Neural cell (in vitro differentiated cells): ENCODE measurements at regions not wholly inside any gene's neighbourhood (a gene's known extent, or its start where the extent isn't known, plus 50 kb on each side); places are given as distances from the start of the nearest gene placed in this dataset.

Source experiments
- H2AFZ ChIP-seq: fragments of 200-600, 300-800 bp; sonication (generic), shearing (Covaris generic); 2 replicates; pipeline ENCODE4 v1.6.0; 2014; ENCODE audit warnings: low read depth, mild to moderate bottlenecking, antibody characterized with exemption, low read length, moderate library complexity
- H3F3A ChIP-seq: fragments of 200-600 bp; shearing (Covaris generic); 2 replicates; pipeline ENCODE4 v1.6.1; 2016; ENCODE audit warnings: mild to moderate bottlenecking, moderate library complexity, mixed read lengths, antibody characterized with exemption, low read length; ENCODE audit not compliant: insufficient read depth, poor library complexity, severe bottlenecking
- H3K27ac ChIP-seq: fragments of 200-600, 300-800 bp; sonication (generic), shearing (Covaris generic); 2 replicates; pipeline ENCODE4 v1.5.1; 2014; ENCODE audit warnings: mild to moderate bottlenecking, low read length, moderate library complexity
- H3K27me3 ChIP-seq: fragments of 300-800, 200-600 bp; sonication (generic), shearing (Covaris generic); 2 replicates; pipeline ENCODE4 v1.6.0; 2014; ENCODE audit warnings: mild to moderate bottlenecking, low read depth, low read length, moderate library complexity; ENCODE audit not compliant: insufficient read depth
- H3K36me3 ChIP-seq: fragments of 300-800, 200-600 bp; sonication (generic), shearing (Covaris generic); 2 replicates; pipeline ENCODE4 v1.5.1; 2014; ENCODE audit warnings: mild to moderate bottlenecking, antibody characterized with exemption, low read length, moderate library complexity; ENCODE audit not compliant: insufficient read depth
- H3K4me2 ChIP-seq: fragments of 300-800, 200-600 bp; sonication (generic), shearing (Covaris generic); 2 replicates; pipeline ENCODE4 v1.6.0; 2014; ENCODE audit warnings: mild to moderate bottlenecking, low read length
- H3K4me3 ChIP-seq: fragments of 300-800, 200-600 bp; sonication (generic), shearing (Covaris generic); 2 replicates; pipeline ENCODE4 v1.5.1; 2014; ENCODE audit warnings: mild to moderate bottlenecking, low read length, moderate library complexity
- H3K79me2 ChIP-seq: fragments of 200-600 bp; shearing (Covaris generic); replicated peaks from 2 replicates; pipeline ENCODE4 v1.6.0; 2014; ENCODE audit warnings: mild to moderate bottlenecking, low read length, moderate library complexity; ENCODE audit not compliant: insufficient read depth
- H3K9ac ChIP-seq: fragments of 300-800, 200-600 bp; sonication (generic), shearing (Covaris generic); 2 replicates; pipeline ENCODE4 v1.6.1; 2016; ENCODE audit warnings: mild to moderate bottlenecking, low read length, mixed read lengths
- H3K9me2 ChIP-seq: fragments of 200-600 bp; shearing (Covaris generic); 2 replicates; pipeline ENCODE4 v1.6.1; 2016; ENCODE audit warnings: mild to moderate bottlenecking, low read length, mixed read lengths; ENCODE audit not compliant: insufficient read depth
- H3K9me3 ChIP-seq: fragments of 200-600, 300-800 bp; sonication (generic), shearing (Covaris generic); 2 replicates; pipeline ENCODE4 v1.6.1; 2016; ENCODE audit warnings: mild to moderate bottlenecking, mixed run types, low read length, moderate library complexity, mixed read lengths
- H4K20me1 ChIP-seq: fragments of 200-600 bp; shearing (Covaris generic); 2 replicates; pipeline ENCODE4 v1.6.1; 2016; ENCODE audit warnings: mild to moderate bottlenecking, mixed run types; ENCODE audit not compliant: insufficient read depth
- CTCF ChIP-seq: fragments of 450-650 bp; IDR thresholded peaks from 2 replicates; pipeline ENCODE4 v1.5.1; 2014; ENCODE audit warnings: antibody characterized with exemption, mild to moderate bottlenecking, moderate library complexity; ENCODE audit not compliant: poor library complexity, severe bottlenecking
- EP300 ChIP-seq: fragments of 450-650 bp; conservative IDR thresholded peaks from 2 replicates; pipeline ENCODE4 v1.6.1; 2014; ENCODE audit warnings: antibody characterized with exemption, mild to moderate bottlenecking, moderate library complexity; ENCODE audit not compliant: poor library complexity, severe bottlenecking
- EZH2 ChIP-seq: fragments of 200-600, 300-800 bp; shearing (Covaris generic), sonication (generic); IDR thresholded peaks from 2 replicates; pipeline ENCODE4 v1.6.1; 2014; ENCODE audit warnings: antibody characterized with exemption, low read length, borderline replicate concordance, mild to moderate bottlenecking; ENCODE audit not compliant: insufficient read depth, poor library complexity, severe bottlenecking
- MXI1 ChIP-seq: fragments of 450-650 bp; conservative IDR thresholded peaks from 2 replicates; pipeline ENCODE4 v1.6.1; 2014; ENCODE audit warnings: antibody characterized with exemption, mild to moderate bottlenecking; ENCODE audit not compliant: poor library complexity, severe bottlenecking
- POLR2AphosphoS5 ChIP-seq: IDR thresholded peaks from 2 replicates; pipeline ENCODE4 v1.6.1; 2012
- RAD21 ChIP-seq: fragments of 450-650 bp; conservative IDR thresholded peaks from 2 replicates; pipeline ENCODE4 v1.6.1; 2014; ENCODE audit warnings: antibody characterized with exemption, mild to moderate bottlenecking, moderate library complexity
- REST ChIP-seq: IDR thresholded peaks from 2 replicates; pipeline ENCODE4 v1.6.1; 2012; ENCODE audit warnings: borderline replicate concordance
- SMC3 ChIP-seq: fragments of 450-650 bp; conservative IDR thresholded peaks from 2 replicates; pipeline ENCODE4 v1.6.1; 2014; ENCODE audit warnings: antibody characterized with exemption, mild to moderate bottlenecking, moderate library complexity; ENCODE audit not compliant: poor library complexity
- TAF1 ChIP-seq: IDR thresholded peaks from 2 replicates; pipeline ENCODE4 v1.6.1; 2012; ENCODE audit warnings: low read depth

GRCh38 chr10:106504536-106504935 is 660.0 kb downstream of the SORCS1 start:
- no peaks in the 10 kb centered on the region for H3K79me2 ChIP-seq
- H3K9me3 ChIP-seq: no peaks in the 10 kb centered on the region
- no peak overlapping the region for H3K4me2 ChIP-seq
- H3F3A ChIP-seq: no peaks in the 10 kb centered on the region
- H3K27ac ChIP-seq: no peak overlapping the region
- no peaks in the 10 kb centered on the region for H4K20me1 ChIP-seq
- no peaks in the 10 kb centered on the region for H3K9me2 ChIP-seq
- H3K36me3 ChIP-seq: no peaks in the 10 kb centered on the region
- no peak overlapping the region for H3K4me3 ChIP-seq
- TF ChIP-seq MXI1 (no peak), TAF1 (no peak), EP300 (no peak)
- H2AFZ ChIP-seq: no peak overlapping the region
- H3K27me3 ChIP-seq: no peaks in the 10 kb centered on the region
- H3K9ac ChIP-seq: no peak overlapping the region

- Histone ChIP-seq H3K9ac (no peak overlapping the region), H3K4me2 (no peak overlapping the region), H3K9me2 (no peaks in the 10 kb centered on the region), H3K27me3 (no peaks in the 10 kb centered on the region), H4K20me1 (no peaks in the 10 kb centered on the region), H2AFZ (no peak overlapping the region), H3K27ac (no peak overlapping the region), H3K4me3 (no peak overlapping the region), H3K36me3 (no peaks in the 10 kb centered on the region), H3K79me2 (no peaks in the 10 kb centered on the region), H3K9me3 (no peaks in the 10 kb centered on the region), H3F3A (no peaks in the 10 kb centered on the region)
- TF ChIP-seq EP300 (no peak), SMC3 (no peak), POLR2AphosphoS5 (no peak), EZH2 (no peak), MXI1 (no peak), TAF1 (no peak)
Measured at GRCh38 chr10:106502641-106503040, 661.9 kb downstream of the SORCS1 start.

- Histone ChIP-seq H3K9me2 (no peaks in the 10 kb centered on the region), H3K27ac (no peak overlapping the region), H3K9ac (no peak overlapping the region), H3K27me3 (no peaks in the 10 kb centered on the region), H3K79me2 (no peaks in the 10 kb centered on the region), H3K9me3 (no peaks in the 10 kb centered on the region), H2AFZ (no peak overlapping the region), H4K20me1 (no peaks in the 10 kb centered on the region), H3K36me3 (no peaks in the 10 kb centered on the region), H3F3A (no peaks in the 10 kb centered on the region), H3K4me2 (no peak overlapping the region), H3K4me3 (no peak overlapping the region)
- TF ChIP-seq EZH2: no peak
- TF ChIP-seq REST: no peak
- TF ChIP-seq CTCF: no peak
- no peak for TF ChIP-seq SMC3
- TF ChIP-seq RAD21: no peak
- TF ChIP-seq TAF1: no peak
- TF ChIP-seq EP300: no peak
- TF ChIP-seq POLR2AphosphoS5: no peak
- TF ChIP-seq MXI1: no peak
Measured at GRCh38 chr10:106500925-106501525, 663.5 kb downstream of the SORCS1 start.
